Thyroid gland (tissue), 4 donors: ENCODE measurements at regions not wholly inside any gene's neighbourhood (a gene's known extent, or its start where the extent isn't known, plus 50 kb on each side); places are given as distances from the start of the nearest gene placed in this dataset.

Experiments used
- POLR2A ChIP-seq, 2 donors: fragments of 450-650 bp; IDR thresholded peaks; one replicate each; pipeline ENCODE4 v1.6.1; 2017; ENCODE audit warnings: antibody characterized with exemption in 2 of 2, mild to moderate bottlenecking in 2 of 2, moderate library complexity in 1 of 2
- TF ChIP-seq, protein P1 (sequence below), 6 experiments: fragments of 200-600 bp in 3 of 6; fragments of 450-650 bp in 3 of 6; sonication (generic) in 3 of 6; IDR thresholded peaks; one replicate each; pipeline ENCODE4 v1.5.1; 2016 to 2019; ENCODE audit warnings: antibody characterized with exemption in 6 of 6, mild to moderate bottlenecking in 2 of 6, inconsistent platforms in 1 of 6, moderate library complexity in 1 of 6

DNA sequence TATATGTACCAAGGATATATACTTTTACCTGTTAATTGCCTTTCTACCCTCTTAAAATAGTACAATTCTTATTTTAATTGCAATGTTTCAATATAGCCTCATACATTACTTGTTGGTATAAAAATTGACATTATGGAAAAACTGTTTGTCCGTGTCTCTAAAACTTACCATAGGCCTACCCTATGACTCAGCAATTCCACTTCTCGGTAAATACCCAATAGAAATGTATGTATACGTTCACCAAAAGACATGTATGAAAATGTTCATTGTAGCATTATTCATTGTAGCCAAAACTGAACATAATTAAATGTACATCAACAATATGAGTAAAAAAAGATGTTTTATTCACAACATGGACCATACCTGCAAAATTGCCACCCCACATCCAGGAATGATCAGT lies 679.2 kb upstream of the UBE2E2 start:
- TF ChIP-seq, protein P1, sequence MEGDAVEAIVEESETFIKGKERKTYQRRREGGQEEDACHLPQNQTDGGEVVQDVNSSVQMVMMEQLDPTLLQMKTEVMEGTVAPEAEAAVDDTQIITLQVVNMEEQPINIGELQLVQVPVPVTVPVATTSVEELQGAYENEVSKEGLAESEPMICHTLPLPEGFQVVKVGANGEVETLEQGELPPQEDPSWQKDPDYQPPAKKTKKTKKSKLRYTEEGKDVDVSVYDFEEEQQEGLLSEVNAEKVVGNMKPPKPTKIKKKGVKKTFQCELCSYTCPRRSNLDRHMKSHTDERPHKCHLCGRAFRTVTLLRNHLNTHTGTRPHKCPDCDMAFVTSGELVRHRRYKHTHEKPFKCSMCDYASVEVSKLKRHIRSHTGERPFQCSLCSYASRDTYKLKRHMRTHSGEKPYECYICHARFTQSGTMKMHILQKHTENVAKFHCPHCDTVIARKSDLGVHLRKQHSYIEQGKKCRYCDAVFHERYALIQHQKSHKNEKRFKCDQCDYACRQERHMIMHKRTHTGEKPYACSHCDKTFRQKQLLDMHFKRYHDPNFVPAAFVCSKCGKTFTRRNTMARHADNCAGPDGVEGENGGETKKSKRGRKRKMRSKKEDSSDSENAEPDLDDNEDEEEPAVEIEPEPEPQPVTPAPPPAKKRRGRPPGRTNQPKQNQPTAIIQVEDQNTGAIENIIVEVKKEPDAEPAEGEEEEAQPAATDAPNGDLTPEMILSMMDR (IDR thresholded peaks at IDR 0.05): no peak
- no peak for TF ChIP-seq POLR2A (IDR thresholded peaks at IDR 0.05)
